Stimulated activated CD4-positive, alpha-beta T cell treated with anti-CD3 and anti-CD28 coated beads, Interleukin-4, amount 100 ng/mL, for 4 hours (primary cell): ENCODE measurements at regions not wholly inside any gene's neighbourhood (a gene's known extent, or its start where the extent isn't known, plus 50 kb on each side); places are given as distances from the start of the nearest gene placed in this dataset.
"Not testable (repeated sequence)": the region's sequence is repeated elsewhere in the genome, so short reads cannot be mapped to it uniquely, and the experiment has no call there.

Source experiments
- DNase-seq, 2 experiments: peaks; one replicate each; pipeline ENCODE4 v3.0.0-alpha.2; 2020

GRCh38 chr21:9697751-9698150 lies 823.6 kb upstream of the TPTE start:
- DNase-seq: not testable (repeated sequence)

GRCh38 chr21:9705016-9705415 lies 816.4 kb upstream of the TPTE start:
- not testable (repeated sequence) for DNase-seq

- DNase-seq: not testable (repeated sequence)
Measured at GRCh38 chr21:9705455-9705854, 815.9 kb upstream of the TPTE start.

GRCh38 chr21:9724542-9724941 lies 796.8 kb upstream of the TPTE start:
- not testable (repeated sequence) for DNase-seq

- not testable (repeated sequence) for DNase-seq
Measured at GRCh38 chr21:9727187-9727586, 794.2 kb upstream of the TPTE start.

GRCh38 chr21:9728219-9728992 lies 793.0 kb upstream of the TPTE start:
- DNase-seq: not testable (repeated sequence)

- no peak for DNase-seq
Measured at GRCh38 chr21:9730866-9731265, 790.5 kb upstream of the TPTE start.

GRCh38 chr21:9731317-9731716 lies 790.1 kb upstream of the TPTE start:
- DNase-seq: not testable (repeated sequence)

GRCh38 chr21:9732605-9733004 lies 788.8 kb upstream of the TPTE start:
- DNase-seq: not testable (repeated sequence)

GRCh38 chr21:9733761-9734558 lies 787.4 kb upstream of the TPTE start:
- DNase-seq: not testable (repeated sequence)

- no peak for DNase-seq
Measured at GRCh38 chr21:9735421-9735961, 785.9 kb upstream of the TPTE start.

- DNase-seq: not testable (repeated sequence)
Measured at GRCh38 chr21:9737301-9737700, 784.1 kb upstream of the TPTE start.

- not testable (repeated sequence) for DNase-seq
Measured at GRCh38 chr21:9737871-9738515, 783.4 kb upstream of the TPTE start.

GRCh38 chr21:9738527-9738926 lies 782.9 kb upstream of the TPTE start:
- DNase-seq: no peak

GRCh38 chr21:9739240-9739639 lies 782.1 kb upstream of the TPTE start:
- DNase-seq: no peak

- DNase-seq: not testable (repeated sequence)
Measured at GRCh38 chr21:9740177-9740941, 781.0 kb upstream of the TPTE start.

- not testable (repeated sequence) for DNase-seq
Measured at GRCh38 chr21:9740991-9741742, 780.2 kb upstream of the TPTE start.

- not testable (repeated sequence) for DNase-seq
Measured at GRCh38 chr21:9743566-9743965, 777.8 kb upstream of the TPTE start.

- not testable (repeated sequence) for DNase-seq
Measured at GRCh38 chr21:9744166-9744565, 777.2 kb upstream of the TPTE start.

- DNase-seq: not testable (repeated sequence)
Measured at GRCh38 chr21:9744593-9744992, 776.8 kb upstream of the TPTE start.

- not testable (repeated sequence) for DNase-seq
Measured at GRCh38 chr21:9745457-9746108, 775.8 kb upstream of the TPTE start.
